ENCODE measurements at regions not wholly inside any gene's neighbourhood (a gene's known extent, or its start where the extent isn't known, plus 50 kb on each side); places are given as distances from the start of the nearest gene placed in this dataset.

GRCh38 chr2:234843411-234843810 is 108.4 kb upstream of the SH3BP4 start:
- 93% methylated on average over 5 of the region's 5 CpGs; no CpG with 5 or more reads in 1 of the 2 experiments for WGBS, 2 experiments (ENCODE audit: extremely low coverage in 1 of 2, insufficient coverage in 1 of 2, insufficient read length in 1 of 2, insufficient replicate concordance in 2 of 2, low coverage in 1 of 2, low lambda C conversion rate in 2 of 2, missing lambda C conversion rate in 1 of 2)
- Histone ChIP-seq H3K9me3 (ENCODE audit: insufficient read depth in 2 of 2, low read depth in 1 of 2, low read length in 1 of 2) (no peaks in the 10 kb centered on the region), H3K23ac (ENCODE audit: insufficient read length) (no peak overlapping the region), H4K20me1 (replicated peaks in 1 of 2; ENCODE audit: control insufficient read depth in 1 of 2, insufficient read depth in 2 of 2, low read length in 2 of 2) (no peaks in the 10 kb centered on the region), H3K4me3 (ENCODE audit: extremely low read depth in 1 of 4, insufficient read depth in 2 of 4, low read depth in 3 of 4, low read length in 4 of 4) (no peak overlapping the region), H3K9ac (replicated peaks in 1 of 4; ENCODE audit: extremely low read depth in 1 of 4, low read depth in 3 of 4, low read length in 3 of 4) (no peak overlapping the region), H4K5ac (ENCODE audit: insufficient read length, low read depth, low read length) (no peak overlapping the region), H3K27ac (ENCODE audit: low read depth, low read length) (no peak overlapping the region), H3K4me2 (ENCODE audit: insufficient read depth in 1 of 2, low read depth in 2 of 2, low read length in 2 of 2) (no peak overlapping the region), H3K23me2 (ENCODE audit: low read depth, low read length) (no peaks in the 10 kb centered on the region; the same call in 1 of the 2 replicates), H2BK15ac (ENCODE audit: low read length) (no peak overlapping the region), H4K8ac (ENCODE audit: extremely low read depth, insufficient read depth, low read length) (peak overlapping the region; percentile 6; the same call in 1 of the 2 replicates), H4K91ac (replicated peaks; ENCODE audit: insufficient read length, low read length) (no peak overlapping the region), H3K18ac (ENCODE audit: extremely low read depth, low read length) (no peak overlapping the region), H2BK120ac (replicated peaks; ENCODE audit: low read depth, low read length) (no peak overlapping the region), H2BK12ac (ENCODE audit: low read depth, low read length) (no peak overlapping the region), H3K79me2 (ENCODE audit: control insufficient read depth in 1 of 2, insufficient read depth in 2 of 2, low read length in 2 of 2) (no peaks in the 10 kb centered on the region), H3K36me3 (ENCODE audit: control insufficient read depth in 2 of 4, insufficient read depth in 4 of 4, low read length in 3 of 4) (no peaks in the 10 kb centered on the region), H2AFZ (ENCODE audit: low read length) (no peak overlapping the region), H3K14ac (ENCODE audit: insufficient read length) (no peak overlapping the region), H3K56ac (replicated peaks; ENCODE audit: insufficient read length, low read depth, low read length) (no peak overlapping the region), H2BK5ac (ENCODE audit: low read depth, low read length) (no peak overlapping the region), H2AK5ac (ENCODE audit: low read depth, low read length) (no peak overlapping the region), H3K79me1 (ENCODE audit: low read depth, low read length) (no peaks in the 10 kb centered on the region; the same call in 1 of the 2 replicates), H2BK20ac (ENCODE audit: low read length) (no peak overlapping the region), H3K27me3 (replicated peaks in 1 of 4; ENCODE audit: control insufficient read depth in 3 of 4, extremely low read depth in 1 of 4, insufficient read depth in 3 of 4, low read length in 3 of 4) (no peaks in the 10 kb centered on the region), H3K4me1 (replicated peaks in 1 of 4; ENCODE audit: control insufficient read depth in 3 of 4, insufficient read depth in 4 of 4, low read length in 3 of 4) (peaks cover 0 to 8% (median 3%) of the 10 kb centered on the region in 4 experiments; a peak in 4 of 7 replicates), H3K4ac (replicated peaks; ENCODE audit: insufficient read length, low read depth, low read length) (no peak overlapping the region)
- FAIRE-seq (no peak), DNase-seq (ENCODE audit: low read depth in 1 of 2, low spot score in 2 of 2) (no peak)
- CTCF ChIA-PET (ENCODE audit: partially characterized antibody): interaction anchor here (0.9 to 1.6 kb wide), 5 partner anchors 9 to 287 kb away, joined by 3 to 5 read pairs (median 4); no protein-coding TSS in a partner anchor
- POLR2A ChIA-PET (ENCODE audit: partially characterized antibody): interaction anchor here (0.6 to 1.1 kb wide), 2 partner anchors 8 to 430 kb away, joined by 3 read pairs; no protein-coding TSS in a partner anchor
- TF ChIP-seq CTBP2 (IDR thresholded peaks at IDR 0.05; ENCODE audit: borderline replicate concordance, insufficient read depth, insufficient read length, low read length) (no peak), KDM5A (IDR thresholded peaks at IDR 0.05; ENCODE audit: low read length) (no peak), SIX5 (IDR thresholded peaks at IDR 0.05; ENCODE audit: low read depth, low read length) (no peak), RXRA (IDR thresholded peaks at IDR 0.05; ENCODE audit: insufficient read depth, low read depth, low read length) (no peak), CBX8 (IDR thresholded peaks at IDR 0.05; ENCODE audit: borderline replicate concordance, low read depth, low read length) (no peak), ATF2 (IDR thresholded peaks at IDR 0.05; ENCODE audit: low read length) (no peak), SUZ12 (IDR thresholded peaks at IDR 0.05; ENCODE audit: low read length) (no peak), MAX (IDR thresholded peaks at IDR 0.05) (no peak), BRCA1 (IDR thresholded peaks at IDR 0.05; ENCODE audit: low read depth, low read length) (no peak), SIRT6 (IDR thresholded peaks at IDR 0.05; ENCODE audit: low read length) (no peak)
